Breast epithelium (tissue), 3 donors: ENCODE measurements at regions not wholly inside any gene's neighbourhood (a gene's known extent, or its start where the extent isn't known, plus 50 kb on each side); places are given as distances from the start of the nearest gene placed in this dataset.

Experiments
- CTCF ChIP-seq, 3 donors: fragments of 450-650 bp; IDR thresholded peaks; one replicate each; pipeline ENCODE4 v1.5.1; 2016 to 2017; ENCODE audit warnings: antibody characterized with exemption in 3 of 3, mild to moderate bottlenecking in 3 of 3, moderate library complexity in 3 of 3
- POLR2A ChIP-seq: fragments of 450-650 bp; IDR thresholded peaks from one replicate; pipeline ENCODE4 v1.6.1; 2016; ENCODE audit warnings: antibody characterized with exemption, mild to moderate bottlenecking, moderate library complexity
- POLR2AphosphoS5 ChIP-seq, 3 donors: sonication (generic); formaldehyde crosslinking; IDR thresholded peaks; one replicate each; pipeline ENCODE4 v1.6.1; 2017; ENCODE audit warnings: antibody characterized with exemption in 3 of 3

GRCh38 chr10:4396401-4397283 is 429.4 kb upstream of the AKR1E2 start:
- no peak for TF ChIP-seq POLR2A
- no peak for TF ChIP-seq CTCF (IDR thresholded peaks at IDR 0.05)
- TF ChIP-seq POLR2AphosphoS5 (IDR thresholded peaks at IDR 0.05): no peak
